GM12873 (cell line): ENCODE measurements at regions not wholly inside any gene's neighbourhood (a gene's known extent, or its start where the extent isn't known, plus 50 kb on each side); places are given as distances from the start of the nearest gene placed in this dataset.

Source experiments
- TF ChIP-seq, protein P1 (sequence below): IDR thresholded peaks from 2 replicates; pipeline ENCODE4 v1.5.1; 2012; ENCODE audit warnings: low read depth, mild to moderate bottlenecking, moderate library complexity, low read length, control low read depth; ENCODE audit not compliant: insufficient read depth; ENCODE audit errors: missing control alignments

DNA sequence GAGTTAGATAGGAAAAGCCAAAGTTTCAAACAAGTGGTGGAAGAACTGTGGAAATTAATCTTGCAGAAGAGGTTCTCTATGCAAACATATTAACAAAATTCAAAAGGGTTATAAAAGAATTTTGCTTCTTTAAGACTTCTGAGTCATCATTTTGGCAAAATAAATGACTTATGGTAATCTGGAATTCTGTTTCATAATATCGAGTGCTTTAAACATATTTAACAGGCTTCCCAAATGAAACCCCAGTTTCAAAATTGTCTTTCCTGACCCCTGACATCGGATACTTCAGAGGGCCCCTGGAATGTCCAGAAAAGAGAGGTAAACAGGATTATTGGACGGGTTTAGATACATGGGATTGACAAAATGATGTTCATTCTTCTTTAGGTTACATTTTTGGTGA is 444.6 kb downstream of the HTR7 start:
- TF ChIP-seq, protein P1, sequence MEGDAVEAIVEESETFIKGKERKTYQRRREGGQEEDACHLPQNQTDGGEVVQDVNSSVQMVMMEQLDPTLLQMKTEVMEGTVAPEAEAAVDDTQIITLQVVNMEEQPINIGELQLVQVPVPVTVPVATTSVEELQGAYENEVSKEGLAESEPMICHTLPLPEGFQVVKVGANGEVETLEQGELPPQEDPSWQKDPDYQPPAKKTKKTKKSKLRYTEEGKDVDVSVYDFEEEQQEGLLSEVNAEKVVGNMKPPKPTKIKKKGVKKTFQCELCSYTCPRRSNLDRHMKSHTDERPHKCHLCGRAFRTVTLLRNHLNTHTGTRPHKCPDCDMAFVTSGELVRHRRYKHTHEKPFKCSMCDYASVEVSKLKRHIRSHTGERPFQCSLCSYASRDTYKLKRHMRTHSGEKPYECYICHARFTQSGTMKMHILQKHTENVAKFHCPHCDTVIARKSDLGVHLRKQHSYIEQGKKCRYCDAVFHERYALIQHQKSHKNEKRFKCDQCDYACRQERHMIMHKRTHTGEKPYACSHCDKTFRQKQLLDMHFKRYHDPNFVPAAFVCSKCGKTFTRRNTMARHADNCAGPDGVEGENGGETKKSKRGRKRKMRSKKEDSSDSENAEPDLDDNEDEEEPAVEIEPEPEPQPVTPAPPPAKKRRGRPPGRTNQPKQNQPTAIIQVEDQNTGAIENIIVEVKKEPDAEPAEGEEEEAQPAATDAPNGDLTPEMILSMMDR, result no peak

DNA sequence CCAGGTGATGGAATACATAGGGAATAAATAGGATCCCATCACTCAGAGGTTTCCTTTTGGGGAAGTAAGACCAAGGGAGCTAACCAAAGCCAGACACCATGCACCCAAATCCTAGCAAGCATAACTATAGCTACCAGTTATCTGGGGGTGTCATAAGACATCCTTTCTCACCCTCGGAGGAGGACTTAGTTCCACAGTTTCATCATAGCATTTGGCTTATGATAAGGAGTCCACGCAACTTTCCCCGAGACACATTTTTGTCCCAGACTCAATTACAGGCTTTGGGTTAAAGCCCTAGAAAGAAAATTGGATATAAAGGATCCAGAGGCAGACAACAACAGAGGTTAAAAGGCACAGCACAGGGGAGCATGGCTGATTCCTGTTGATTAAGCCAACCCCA is 442.9 kb downstream of the HTR7 start:
- TF ChIP-seq, protein P1, result no peak

- TF ChIP-seq, protein P1, result no peak
Observed at GRCh38 chr10:90417029-90417428, 440.8 kb downstream of the HTR7 start.

GRCh38 chr10:90417476-90418210 is 440.2 kb downstream of the HTR7 start:
- TF ChIP-seq, protein P1, result no peak

DNA sequence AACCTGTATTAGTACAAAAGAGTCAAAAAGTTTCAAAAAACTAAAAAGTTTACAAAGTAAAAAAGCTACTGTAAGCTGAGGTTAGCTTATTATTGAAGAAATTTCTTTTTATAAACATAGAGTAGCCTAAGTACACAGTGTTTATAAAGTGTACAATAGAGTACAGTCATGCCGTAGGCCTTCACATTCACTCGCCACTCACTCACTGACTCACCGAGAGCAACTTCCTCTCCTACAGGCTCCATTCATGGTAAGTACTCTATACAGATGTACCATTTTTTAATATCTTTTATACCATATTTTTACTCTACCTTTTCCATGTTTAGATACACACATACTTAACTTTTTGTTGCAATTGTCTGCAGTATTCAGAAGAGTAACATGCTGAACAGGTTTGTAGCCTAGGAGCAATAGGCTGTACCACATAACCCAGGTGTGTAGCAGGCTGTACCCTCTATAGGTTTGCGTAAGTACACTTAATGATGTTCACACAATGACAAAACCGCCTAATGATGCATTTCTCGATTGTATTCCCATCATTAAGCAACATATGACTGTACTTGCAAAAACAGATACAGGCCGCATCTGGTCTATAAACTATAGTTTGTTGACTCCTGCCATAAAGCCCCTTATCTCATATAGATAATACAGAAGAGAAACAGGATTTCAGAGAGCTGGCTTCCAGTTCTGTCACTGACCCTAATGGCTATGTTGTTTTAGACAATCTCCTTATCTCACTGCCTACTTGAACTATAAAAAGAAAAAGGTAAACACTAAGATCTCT is 438.8 kb downstream of the HTR7 start:
- TF ChIP-seq, protein P1, result no peak

- TF ChIP-seq, protein P1, result no peak
Observed at GRCh38 chr10:90420637-90421318, 437.1 kb downstream of the HTR7 start.

GRCh38 chr10:90421874-90422273 is 436.0 kb downstream of the HTR7 start:
- TF ChIP-seq, protein P1, result no peak
